HUDEP-2 (cell line): ENCODE measurements at regions not wholly inside any gene's neighbourhood (a gene's known extent, or its start where the extent isn't known, plus 50 kb on each side); places are given as distances from the start of the nearest gene placed in this dataset.
A peak's percentile ranks its signal among the peaks of the same experiment; 100 is the strongest.

Source experiments
- DNase-seq, 76 experiments: peaks; one replicate each; lab custom pipeline; 2025; ENCODE audit not compliant: unreplicated experiment in 76 of 76; lab: John Stamatoyannopoulos, UW

GRCh38 chr12:124517260-124518050 is 50.0 kb downstream of the NCOR2 start:
- DNase-seq = no peak

- DNase-seq = no peak
Observed at GRCh38 chr12:124516850-124517249, 50.6 kb downstream of the NCOR2 start.

GRCh38 chr12:124515981-124516380 is 51.4 kb downstream of the NCOR2 start:
- no peak for DNase-seq

- no peak for DNase-seq
Observed at GRCh38 chr12:124514996-124515932, 52.1 kb downstream of the NCOR2 start.

- no peak for DNase-seq
Observed at GRCh38 chr12:124514145-124514995, 53.0 kb downstream of the NCOR2 start.

GRCh38 chr12:124513297-124513867 is 54.0 kb downstream of the NCOR2 start:
- no peak for DNase-seq

- DNase-seq = peak in 74 of 76 experiments; percentile 12 to 95 (median 84)
Observed at GRCh38 chr12:124512667-124513296, 54.6 kb downstream of the NCOR2 start.

GRCh38 chr12:124511259-124511985 is 56.0 kb downstream of the NCOR2 start:
- DNase-seq = no peak

GRCh38 chr12:124510301-124510970 is 57.0 kb downstream of the NCOR2 start:
- DNase-seq = peak in 23 of 76 experiments; percentile 4 to 54 (median 22)

- DNase-seq = peak in 13 of 76 experiments; percentile 5 to 31 (median 11)
Observed at GRCh38 chr12:124509676-124510300, 57.6 kb downstream of the NCOR2 start.

GRCh38 chr12:124509300-124509675 is 58.1 kb downstream of the NCOR2 start:
- no peak for DNase-seq

GRCh38 chr12:124508381-124509079 is 58.9 kb downstream of the NCOR2 start:
- DNase-seq = peak in 3 of 76 experiments; percentile 4 to 15 (median 7)

GRCh38 chr12:124507188-124508109 is 60.0 kb downstream of the NCOR2 start:
- DNase-seq = no peak

- DNase-seq = no peak
Observed at GRCh38 chr12:124506832-124507153, 60.6 kb downstream of the NCOR2 start.

- peak in 5 of 76 experiments; percentile 7 to 21 (median 13) for DNase-seq
Observed at GRCh38 chr12:124506145-124506831, 61.1 kb downstream of the NCOR2 start.
